ES-I3 (cell line): ENCODE measurements at regions not wholly inside any gene's neighbourhood (a gene's known extent, or its start where the extent isn't known, plus 50 kb on each side); places are given as distances from the start of the nearest gene placed in this dataset.

Source experiments
- H3K36me3 ChIP-seq: 2 replicates; pipeline ENCODE4 v1.6.1; 2013; ENCODE audit warnings: mild to moderate bottlenecking, low read length, control low read depth, moderate library complexity; ENCODE audit not compliant: insufficient read depth
- H3K4me1 ChIP-seq: 2 replicates; pipeline ENCODE4 v1.6.1; 2013; ENCODE audit warnings: mild to moderate bottlenecking, control low read depth, low read length; ENCODE audit not compliant: insufficient read depth
- H3K9ac ChIP-seq: 2 replicates; pipeline ENCODE4 v1.6.1; 2013; ENCODE audit warnings: low read depth, mild to moderate bottlenecking, low read length, moderate library complexity
- H3K9me3 ChIP-seq: 2 replicates; pipeline ENCODE4 v1.6.1; 2013; ENCODE audit warnings: mild to moderate bottlenecking, low read length, moderate library complexity; ENCODE audit not compliant: control insufficient read depth, insufficient read depth

DNA sequence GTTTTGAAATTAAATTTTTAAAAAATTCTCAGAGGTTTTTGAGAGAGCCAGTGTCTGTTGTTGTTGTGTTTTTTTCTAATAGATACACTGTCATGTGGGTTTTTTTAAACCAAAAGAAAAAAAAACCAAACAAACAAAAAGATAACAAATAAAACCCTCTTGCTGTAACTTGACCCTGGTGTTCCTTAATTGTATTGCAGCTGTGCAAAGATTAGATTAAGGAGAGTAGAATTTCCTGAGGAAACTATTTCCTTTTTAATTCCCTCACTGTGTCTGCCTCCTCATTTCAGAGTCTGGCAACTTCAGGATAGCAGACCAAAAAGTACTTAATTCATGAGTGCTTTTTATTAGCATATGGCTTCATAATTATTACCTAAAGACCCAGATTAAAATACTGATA lies 281.9 kb downstream of the EPM2A start:
- H3K36me3 ChIP-seq = no peaks in the 10 kb centered on the region
- no peaks in the 10 kb centered on the region for H3K4me1 ChIP-seq
- H3K9me3 ChIP-seq = no peaks in the 10 kb centered on the region
- no peak overlapping the region for H3K9ac ChIP-seq

DNA sequence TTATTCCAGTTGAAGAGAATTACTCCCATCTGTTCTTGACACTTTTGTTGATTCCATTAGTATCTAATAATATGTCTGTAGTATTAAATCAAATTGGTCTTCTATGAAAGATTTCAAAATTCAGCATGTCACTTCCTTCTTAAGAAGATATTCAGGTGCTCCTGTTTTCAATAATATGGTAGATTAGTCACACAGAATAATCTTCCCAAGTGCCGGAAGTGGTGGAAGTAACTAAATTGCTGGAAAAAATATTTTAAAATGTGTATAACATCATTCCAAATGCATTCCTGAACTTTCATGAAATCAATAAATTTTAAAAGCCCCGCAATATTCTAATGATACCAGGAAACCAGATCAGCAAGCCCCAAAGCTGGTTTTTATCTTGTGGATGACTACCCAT lies 281.3 kb downstream of the EPM2A start:
- no peaks in the 10 kb centered on the region for H3K9me3 ChIP-seq
- H3K36me3 ChIP-seq = no peaks in the 10 kb centered on the region
- H3K4me1 ChIP-seq = no peaks in the 10 kb centered on the region
- no peak overlapping the region for H3K9ac ChIP-seq

DNA sequence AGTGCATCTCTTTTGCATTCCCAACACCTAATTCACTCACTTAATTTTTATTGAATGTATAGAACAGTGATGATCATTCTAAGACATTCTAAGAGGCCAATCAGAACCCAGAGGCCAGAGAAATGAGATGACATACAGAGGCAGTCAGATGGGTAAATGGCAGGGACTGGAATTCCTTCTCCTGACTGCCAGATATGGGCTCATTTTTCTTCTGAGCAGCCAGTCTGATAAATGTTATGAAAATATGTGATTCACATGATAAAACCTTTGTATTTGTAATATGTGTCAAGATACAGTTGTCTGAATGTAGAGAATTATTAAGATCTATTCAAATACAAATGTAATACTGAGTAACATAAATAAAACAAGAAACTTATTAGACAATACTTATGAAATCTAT lies 277.8 kb downstream of the EPM2A start:
- no peaks in the 10 kb centered on the region for H3K4me1 ChIP-seq

DNA sequence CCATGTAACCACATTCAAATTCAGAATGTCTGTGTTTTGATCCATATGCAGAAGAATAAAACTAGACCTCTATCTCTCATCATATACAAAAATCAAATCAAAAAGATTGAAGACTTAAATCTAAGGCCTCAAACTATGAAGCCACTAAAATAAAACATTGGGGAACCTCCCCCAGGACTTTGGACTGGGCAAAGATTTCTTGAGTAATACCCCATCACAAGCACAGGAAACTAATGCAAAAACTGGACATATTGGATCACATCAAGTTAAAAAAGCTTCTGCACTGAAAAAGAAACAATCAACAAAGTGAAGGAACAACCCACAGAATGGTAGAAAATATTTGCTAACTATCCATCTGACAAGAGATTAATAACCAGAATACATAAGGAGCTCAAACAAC lies 266.8 kb downstream of the EPM2A start:
- Histone ChIP-seq H3K9me3 (no peaks in the 10 kb centered on the region), H3K4me1 (no peaks in the 10 kb centered on the region), H3K36me3 (no peaks in the 10 kb centered on the region), H3K9ac (no peak overlapping the region)

More for the DNA sequence above, 277.8 kb downstream of the EPM2A start:
- Histone ChIP-seq H3K36me3 (no peaks in the 10 kb centered on the region; the same call in 1 of the 2 replicates), H3K9ac (no peak overlapping the region), H3K9me3 (no peaks in the 10 kb centered on the region)

DNA sequence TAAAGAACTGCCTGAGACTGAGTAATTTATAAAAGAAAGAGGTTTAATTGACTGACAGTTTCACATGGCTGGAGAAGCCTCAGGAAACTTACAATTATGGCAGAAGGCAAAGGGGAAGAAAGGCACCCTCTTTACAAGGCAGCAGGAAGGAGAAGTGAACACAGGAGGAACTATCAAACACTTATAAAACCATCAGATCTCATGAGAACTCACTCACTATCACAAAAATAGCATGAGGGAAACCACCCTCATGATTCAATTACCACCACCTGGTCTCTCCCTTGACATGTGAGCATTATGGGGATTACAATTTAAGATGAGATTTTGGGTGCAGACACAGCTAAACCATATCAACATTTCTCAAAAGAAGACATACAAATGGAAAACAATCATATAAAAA lies 266.3 kb downstream of the EPM2A start:
- H3K9ac ChIP-seq = no peak overlapping the region

DNA sequence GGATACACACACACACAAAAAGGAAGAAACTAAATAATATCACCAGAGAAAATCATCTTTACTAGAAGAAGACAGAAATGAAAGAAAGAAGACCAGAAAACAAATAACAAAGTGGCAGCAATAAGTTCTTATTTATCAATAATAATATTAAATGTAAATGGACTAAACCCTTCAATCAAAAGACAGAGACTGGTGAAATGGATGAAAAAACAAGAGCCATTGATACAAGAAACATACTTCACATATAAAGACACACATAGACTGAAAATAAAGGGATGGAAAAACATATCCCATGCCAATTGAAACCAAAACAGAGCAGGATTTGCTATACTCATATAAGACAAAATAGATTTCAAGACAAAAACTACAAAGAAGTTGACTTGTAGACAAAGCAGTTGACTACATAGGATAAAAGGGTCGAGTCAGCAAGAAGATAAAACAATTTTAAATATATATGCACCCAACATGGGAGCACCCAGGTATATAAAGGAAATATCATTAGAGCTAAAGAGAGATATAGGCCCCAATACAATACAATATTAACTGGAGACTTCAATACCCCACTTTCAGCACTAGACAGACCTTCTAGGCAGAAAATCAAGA lies 259.4 kb downstream of the EPM2A start:
- Histone ChIP-seq H3K9me3 (no peaks in the 10 kb centered on the region; the same call in 1 of the 2 replicates), H3K9ac (no peak overlapping the region), H3K36me3 (no peaks in the 10 kb centered on the region), H3K4me1 (no peaks in the 10 kb centered on the region)

More for the DNA sequence above, 266.3 kb downstream of the EPM2A start:
- Histone ChIP-seq H3K36me3 (no peaks in the 10 kb centered on the region), H3K4me1 (no peaks in the 10 kb centered on the region), H3K9me3 (no peaks in the 10 kb centered on the region)

DNA sequence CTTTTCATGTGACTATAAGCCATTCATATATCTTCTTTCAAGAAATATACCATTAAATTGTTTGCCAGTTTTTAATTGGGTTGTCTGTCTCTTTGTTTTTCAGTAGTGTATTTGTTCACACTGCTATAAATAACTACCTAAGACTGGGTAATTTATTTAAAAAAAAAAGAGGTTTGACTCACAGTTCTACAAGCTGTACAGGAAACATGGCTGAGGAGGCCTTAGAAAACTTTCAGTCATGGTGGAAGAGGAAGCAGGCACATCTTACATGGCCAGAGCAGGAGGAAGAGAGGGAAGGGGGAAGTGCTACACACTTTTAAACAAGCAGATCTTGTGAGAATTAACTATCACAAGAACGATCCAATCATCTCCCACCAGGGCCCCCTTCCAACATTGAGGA lies 255.3 kb downstream of the EPM2A start:
- H3K36me3 ChIP-seq = no peaks in the 10 kb centered on the region
- H3K9me3 ChIP-seq = no peaks in the 10 kb centered on the region; the same call in 1 of the 2 replicates
- no peak overlapping the region for H3K9ac ChIP-seq
- H3K4me1 ChIP-seq = peaks cover 9% of the 10 kb centered on the region; the same call in 1 of the 2 replicates

DNA sequence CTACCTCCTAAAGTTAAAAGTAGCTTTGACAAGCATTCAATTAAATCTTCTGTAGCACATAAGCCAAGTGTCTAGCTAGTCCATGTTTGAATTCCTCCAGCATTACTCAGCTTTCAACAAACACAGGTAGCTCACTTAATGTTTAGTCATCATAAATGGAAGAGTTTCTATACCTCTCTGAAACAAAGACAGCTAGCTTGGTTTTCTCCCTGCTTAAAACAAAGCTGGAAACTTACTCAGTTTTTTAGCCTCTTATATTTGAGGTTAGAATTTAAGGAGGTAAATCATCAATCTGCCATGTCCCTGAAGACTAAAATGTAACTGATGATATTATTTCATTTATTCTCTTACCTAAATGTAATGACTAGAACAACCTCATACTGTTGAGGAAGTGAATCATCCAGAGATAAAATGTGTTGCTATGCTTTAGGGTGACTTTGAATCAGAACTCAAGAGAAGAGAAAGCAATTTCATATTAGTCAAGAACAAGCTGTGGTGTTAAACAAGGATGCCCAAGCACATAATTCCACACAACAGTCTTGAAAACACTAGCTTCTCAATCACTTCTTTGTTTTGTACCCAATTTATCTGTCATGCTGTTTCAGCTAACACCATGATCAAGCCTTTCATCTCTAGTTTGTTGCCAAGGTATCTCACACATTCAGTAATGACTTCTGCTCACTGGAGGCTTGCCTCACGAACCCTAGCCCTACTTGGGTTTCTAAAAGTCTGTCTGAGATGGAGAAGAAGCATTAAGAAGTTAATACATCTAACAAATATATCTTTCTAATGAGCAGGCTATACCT lies 251.9 kb downstream of the EPM2A start:
- Histone ChIP-seq H3K4me1 (peaks cover 9% of the 10 kb centered on the region; the same call in 1 of the 2 replicates), H3K9ac (no peak overlapping the region), H3K36me3 (no peaks in the 10 kb centered on the region), H3K9me3 (no peaks in the 10 kb centered on the region)

DNA sequence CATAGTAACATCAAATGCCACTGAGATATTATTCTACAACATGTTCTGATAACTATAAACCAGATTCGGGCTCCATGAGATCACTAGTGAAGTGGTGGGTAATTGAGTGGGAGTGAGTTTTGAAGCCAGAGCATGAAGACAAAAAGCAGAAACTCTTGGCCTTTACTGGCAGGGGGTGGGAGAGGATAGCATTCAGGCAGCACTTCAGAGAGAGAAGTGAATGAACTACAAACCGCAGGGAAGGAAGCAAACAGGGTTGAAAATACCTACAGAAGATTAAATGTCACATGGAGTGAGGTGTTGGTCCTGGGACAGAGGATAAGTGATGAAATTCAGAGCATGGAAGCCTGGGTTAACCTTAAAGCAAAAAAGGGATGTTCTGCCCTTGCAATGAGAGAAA lies 250.0 kb downstream of the EPM2A start:
- Histone ChIP-seq H3K36me3 (no peaks in the 10 kb centered on the region), H3K9me3 (no peaks in the 10 kb centered on the region), H3K4me1 (peaks cover 9% of the 10 kb centered on the region; the same call in 1 of the 2 replicates), H3K9ac (no peak overlapping the region)

DNA sequence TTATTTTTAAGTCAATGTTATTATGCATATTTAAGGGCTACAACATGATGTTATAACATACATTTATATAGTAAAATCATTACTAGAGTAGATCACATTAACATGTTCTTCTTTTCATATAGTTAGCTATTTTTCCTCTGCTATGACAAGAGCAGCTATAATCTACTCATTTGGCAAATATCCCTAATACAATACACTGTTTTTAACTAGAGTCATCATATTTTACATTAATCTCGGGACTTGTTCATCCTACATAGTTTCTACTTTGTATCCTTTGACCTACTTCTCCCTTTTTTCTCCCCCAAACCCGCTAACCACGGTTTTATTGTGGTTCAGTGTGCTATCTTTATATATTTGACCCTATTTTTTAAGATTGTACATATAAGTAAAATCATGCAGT lies 249.0 kb downstream of the EPM2A start:
- no peaks in the 10 kb centered on the region for H3K9me3 ChIP-seq
- H3K9ac ChIP-seq = no peak overlapping the region
- peaks cover 9% of the 10 kb centered on the region; the same call in 1 of the 2 replicates for H3K4me1 ChIP-seq
- H3K36me3 ChIP-seq = no peaks in the 10 kb centered on the region

DNA sequence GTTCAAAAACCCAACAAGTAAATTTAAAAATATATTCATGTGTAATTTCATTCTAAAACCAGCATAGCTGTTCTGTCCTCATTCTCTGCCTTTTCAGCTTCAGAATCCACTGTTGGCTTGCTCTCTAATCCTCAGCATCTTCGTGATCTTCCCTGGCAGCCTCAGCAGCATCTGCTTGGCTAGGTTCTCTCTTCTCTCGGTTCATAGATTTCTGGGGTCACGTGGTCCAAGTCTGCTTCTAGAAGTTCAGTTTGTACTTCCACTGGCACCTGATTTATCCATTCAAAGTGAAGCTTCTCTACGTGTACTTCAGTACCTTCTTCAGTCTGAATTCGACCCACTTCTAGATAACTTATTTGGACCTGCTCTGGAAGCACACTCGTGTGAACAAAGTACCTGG lies 245.7 kb downstream of the EPM2A start:
- Histone ChIP-seq H3K4me1 (no peaks in the 10 kb centered on the region), H3K9ac (no peak overlapping the region), H3K36me3 (no peaks in the 10 kb centered on the region), H3K9me3 (no peaks in the 10 kb centered on the region)

DNA sequence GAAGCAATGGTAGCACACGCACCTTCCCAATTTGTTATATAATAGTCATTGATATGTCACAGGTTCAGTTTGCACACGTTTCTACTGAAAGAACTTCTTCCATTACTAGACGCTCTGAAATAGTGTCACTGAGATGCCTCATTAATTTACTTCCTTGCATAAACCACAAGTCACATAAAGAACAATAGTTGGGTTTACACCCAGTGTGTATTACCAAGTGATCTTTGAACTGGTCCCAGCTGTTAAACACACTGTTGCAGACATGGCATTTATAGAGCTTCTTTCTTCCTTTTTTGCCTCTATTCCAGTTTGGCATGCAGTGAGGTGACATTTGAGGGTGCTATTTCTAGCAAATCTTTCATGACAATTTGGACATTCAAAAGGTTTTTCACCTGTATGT lies 245.3 kb downstream of the EPM2A start:
- Histone ChIP-seq H3K36me3 (no peaks in the 10 kb centered on the region), H3K4me1 (no peaks in the 10 kb centered on the region), H3K9ac (no peak overlapping the region), H3K9me3 (no peaks in the 10 kb centered on the region)

DNA sequence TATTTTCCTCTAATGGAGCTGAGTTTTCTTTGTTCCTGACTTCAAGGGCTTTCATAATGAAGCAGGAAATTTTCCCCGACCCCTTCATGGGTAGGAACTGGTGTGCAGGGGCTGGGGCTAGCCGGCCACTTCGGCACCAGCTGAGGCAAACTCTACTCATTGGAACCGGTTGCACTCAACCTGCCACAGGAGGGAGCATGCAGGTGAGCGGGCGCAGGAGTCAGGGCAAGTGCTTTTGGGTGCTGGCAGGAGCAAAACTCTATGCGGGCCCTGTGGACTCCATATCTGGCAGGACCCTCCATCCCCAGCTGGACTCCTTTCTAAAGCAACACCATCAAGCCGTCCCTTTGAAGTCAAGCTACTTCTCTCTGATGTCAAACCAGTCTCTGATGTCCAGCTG lies 244.2 kb downstream of the EPM2A start:
- no peaks in the 10 kb centered on the region for H3K4me1 ChIP-seq
- no peaks in the 10 kb centered on the region for H3K36me3 ChIP-seq
- no peak overlapping the region for H3K9ac ChIP-seq
- H3K9me3 ChIP-seq = no peaks in the 10 kb centered on the region

DNA sequence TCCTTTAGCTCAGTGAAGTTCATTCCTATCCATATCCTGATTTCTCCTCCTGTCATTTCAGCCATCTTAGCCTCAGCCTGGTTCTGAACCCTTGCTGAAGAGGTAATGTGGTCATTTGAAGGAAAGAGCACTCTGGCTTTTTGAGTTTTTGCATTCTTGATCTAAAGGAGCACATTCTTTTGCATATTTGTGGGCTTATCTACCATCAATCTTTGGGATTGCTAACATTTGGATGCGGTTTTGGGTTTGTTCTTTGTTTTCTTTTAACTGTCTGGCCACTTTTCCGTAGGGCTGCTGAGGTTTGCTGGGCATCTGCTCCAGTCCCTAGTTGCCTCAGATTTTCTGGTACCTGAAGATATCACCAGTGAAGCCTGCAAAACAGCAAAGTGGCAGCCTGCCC lies 238.3 kb downstream of the EPM2A start:
- Histone ChIP-seq H3K4me1 (no peaks in the 10 kb centered on the region), H3K9ac (no peak overlapping the region), H3K36me3 (no peaks in the 10 kb centered on the region)

DNA sequence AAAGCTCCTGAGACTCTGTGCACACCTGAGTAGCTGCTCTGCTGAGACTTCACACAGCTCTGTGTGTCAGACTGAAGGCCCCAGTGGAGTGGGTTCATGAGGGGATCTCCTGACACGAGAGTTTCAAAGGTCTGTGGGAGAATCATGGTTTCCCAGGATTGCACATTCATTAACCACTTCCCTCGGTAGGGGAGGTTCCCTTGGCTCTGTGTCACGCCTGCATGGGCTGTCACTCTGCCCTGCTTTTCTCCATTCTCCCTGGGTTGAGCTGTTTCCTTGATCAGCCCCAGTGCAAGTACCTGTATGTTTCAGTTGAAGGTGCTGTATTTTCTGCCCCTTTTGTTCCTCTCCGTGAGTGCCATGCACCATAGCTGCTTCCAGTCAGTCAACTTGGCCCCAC lies 236.9 kb downstream of the EPM2A start:
- Histone ChIP-seq H3K9me3 (no peaks in the 10 kb centered on the region), H3K36me3 (no peaks in the 10 kb centered on the region), H3K9ac (no peak overlapping the region), H3K4me1 (no peaks in the 10 kb centered on the region)

More for the DNA sequence above, 238.3 kb downstream of the EPM2A start:
- no peaks in the 10 kb centered on the region for H3K9me3 ChIP-seq
